ENCODE measurements at regions not wholly inside any gene's neighbourhood (a gene's known extent, or its start where the extent isn't known, plus 50 kb on each side); places are given as distances from the start of the nearest gene placed in this dataset.

- intact Hi-C loops (cut with DNase I, micrococcal nuclease), result no loop called here
- Mint-ChIP-seq H3K4me3 (no peak overlapping the region), H3K27ac (no peak overlapping the region), H3K9me3 (ENCODE audit: low read depth) (peaks cover 4% of the 10 kb centered on the region), H3K27me3 (no peaks in the 10 kb centered on the region), H3K36me3 (ENCODE audit: low read depth) (no peaks in the 10 kb centered on the region), H3K4me1 (peaks cover 4% of the 10 kb centered on the region)
- DNase-seq, result no peak
- no peak for ATAC-seq
- POLR2A ChIA-PET, result no interaction called here
- CTCF ChIA-PET, result no interaction called here
Measured at GRCh38 chr5:164746723-164747122, 1241.3 kb downstream of the MAT2B start.

DNA sequence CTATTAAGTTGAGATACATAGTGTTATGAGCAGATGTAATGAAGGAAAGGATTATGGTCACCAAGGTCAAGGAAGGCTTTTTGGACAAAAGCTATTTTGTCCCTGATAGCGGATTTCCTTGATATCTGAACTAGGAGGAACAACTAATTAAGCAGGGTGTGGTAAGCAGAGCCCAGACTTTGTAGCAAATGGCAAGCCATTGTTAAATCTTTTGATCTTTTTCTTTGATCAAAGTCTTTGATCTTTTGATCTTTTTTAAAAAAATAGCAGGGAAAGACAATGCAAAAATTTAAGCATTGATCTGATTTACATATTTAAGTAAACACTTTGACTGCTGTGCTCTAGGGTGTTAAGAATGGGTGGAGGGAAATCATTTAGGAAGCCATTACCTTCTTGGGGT, 1242.0 kb downstream of the MAT2B start:
- ChIA-PET POLR2A (no interaction called here), CTCF (no interaction called here)
- DNase-seq (no peak), ATAC-seq (no peak)
- intact Hi-C loops (cut with DNase I, micrococcal nuclease), result no loop called here
- Mint-ChIP-seq H3K4me3 (no peak overlapping the region), H3K27me3 (no peaks in the 10 kb centered on the region), H3K9me3 (ENCODE audit: low read depth) (peaks cover 4% of the 10 kb centered on the region), H3K36me3 (ENCODE audit: low read depth) (no peaks in the 10 kb centered on the region), H3K4me1 (peaks cover under 1% of the 10 kb centered on the region), H3K27ac (no peak overlapping the region)

DNA sequence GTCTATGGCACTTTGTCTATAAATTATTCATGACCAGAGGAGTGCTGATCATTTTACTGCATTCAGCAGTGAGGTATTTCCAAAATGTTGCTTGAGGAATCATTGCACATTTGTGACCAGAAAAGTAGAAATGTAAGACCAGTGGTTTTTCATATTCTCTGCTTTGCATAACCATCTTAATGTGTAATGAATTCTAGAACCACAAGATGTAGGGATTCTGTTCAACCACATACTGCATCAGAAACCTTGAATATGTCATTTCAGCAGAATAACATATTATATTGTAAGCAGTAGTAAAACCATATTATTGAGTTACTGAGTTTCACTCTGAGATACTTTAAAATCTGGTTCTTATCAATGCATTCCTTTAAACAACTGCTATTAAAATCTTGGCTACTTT, 1243.4 kb downstream of the MAT2B start:
- no peak overlapping the region for H3K4me3 Mint-ChIP-seq
- no peak for ATAC-seq
- no peak overlapping the region for H3K27ac Mint-ChIP-seq
- H3K36me3 Mint-ChIP-seq (ENCODE audit: low read depth), result no peaks in the 10 kb centered on the region
- H3K4me1 Mint-ChIP-seq, result no peaks in the 10 kb centered on the region
- ChIA-PET POLR2A (no interaction called here), CTCF (no interaction called here)
- no peak for DNase-seq
- peaks cover 4% of the 10 kb centered on the region for H3K9me3 Mint-ChIP-seq (ENCODE audit: low read depth)
- H3K27me3 Mint-ChIP-seq, result no peaks in the 10 kb centered on the region
- intact Hi-C loops (cut with DNase I, micrococcal nuclease), result no loop called here

DNA sequence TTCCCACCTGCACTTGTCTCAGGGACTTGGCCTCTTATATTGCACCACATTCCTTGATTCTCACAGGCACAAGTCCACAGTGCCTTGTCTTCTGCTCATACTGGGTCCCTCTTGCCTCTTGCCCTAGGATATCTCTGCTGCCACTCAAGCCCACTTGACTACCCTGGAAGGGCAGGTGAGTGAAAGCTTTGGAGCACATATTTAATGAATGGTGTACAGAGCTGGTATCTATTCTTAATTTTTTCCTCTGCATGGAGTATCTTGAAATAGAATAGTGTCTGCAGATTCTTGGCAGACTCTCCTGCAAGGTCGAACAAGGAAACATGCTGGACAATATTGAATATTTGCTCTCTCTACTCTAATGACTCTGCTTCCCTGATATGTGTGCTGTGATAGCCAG, 1248.0 kb downstream of the MAT2B start:
- ATAC-seq (no peak), DNase-seq (no peak)
- intact Hi-C loops (cut with DNase I, micrococcal nuclease), result no loop called here
- Mint-ChIP-seq H3K9me3 (ENCODE audit: low read depth) (no peaks in the 10 kb centered on the region), H3K4me3 (no peak overlapping the region), H3K4me1 (no peaks in the 10 kb centered on the region), H3K27me3 (no peaks in the 10 kb centered on the region), H3K36me3 (ENCODE audit: low read depth) (no peaks in the 10 kb centered on the region), H3K27ac (no peak overlapping the region)
- ChIA-PET CTCF (no interaction called here), POLR2A (no interaction called here)

DNA sequence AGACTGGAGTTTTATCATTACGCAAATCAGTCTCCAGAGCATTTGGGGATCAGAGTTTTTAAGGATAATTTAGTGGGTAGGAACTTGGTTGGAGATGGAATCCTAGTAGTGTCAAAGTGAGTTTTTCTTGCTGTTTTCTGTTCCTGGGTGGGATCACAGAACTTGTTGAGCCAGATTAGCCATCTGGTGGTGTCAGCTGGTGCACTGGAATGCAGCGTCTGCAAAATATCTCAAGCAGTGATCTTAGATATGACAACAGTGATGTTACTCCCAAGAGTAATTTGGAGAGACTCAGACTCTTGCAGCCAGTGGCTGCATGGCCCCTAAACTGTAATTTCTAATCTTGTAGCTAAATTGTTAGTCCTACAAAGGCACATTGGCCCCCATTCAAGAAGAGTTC, 1257.8 kb downstream of the MAT2B start:
- H3K27ac Mint-ChIP-seq, result no peak overlapping the region
- H3K9me3 Mint-ChIP-seq (ENCODE audit: low read depth), result peaks cover 5% of the 10 kb centered on the region
- POLR2A ChIA-PET, result no interaction called here
- H3K27me3 Mint-ChIP-seq, result no peaks in the 10 kb centered on the region
- H3K36me3 Mint-ChIP-seq (ENCODE audit: low read depth), result no peaks in the 10 kb centered on the region
- intact Hi-C loops (cut with DNase I, micrococcal nuclease), result no loop called here
- no peak overlapping the region for H3K4me3 Mint-ChIP-seq
- CTCF ChIA-PET, result no interaction called here
- DNase-seq, result no peak
- ATAC-seq, result no peak
- no peaks in the 10 kb centered on the region for H3K4me1 Mint-ChIP-seq

GRCh38 chr5:164772122-164772521, 1266.7 kb downstream of the MAT2B start:
- Mint-ChIP-seq H3K4me3 (no peak overlapping the region), H3K27me3 (no peaks in the 10 kb centered on the region), H3K4me1 (no peaks in the 10 kb centered on the region), H3K27ac (no peak overlapping the region), H3K36me3 (ENCODE audit: low read depth) (no peaks in the 10 kb centered on the region), H3K9me3 (ENCODE audit: low read depth) (no peaks in the 10 kb centered on the region)
- DNase-seq (no peak), ATAC-seq (no peak)
- ChIA-PET POLR2A (no interaction called here), CTCF (no interaction called here)
- intact Hi-C loops (cut with DNase I, micrococcal nuclease), result no loop called here

GRCh38 chr5:164784230-164784629, 1278.8 kb downstream of the MAT2B start:
- no peaks in the 10 kb centered on the region for H3K36me3 Mint-ChIP-seq (ENCODE audit: low read depth)
- CTCF ChIA-PET, result no interaction called here
- intact Hi-C loops (cut with DNase I, micrococcal nuclease), result no loop called here

DNA sequence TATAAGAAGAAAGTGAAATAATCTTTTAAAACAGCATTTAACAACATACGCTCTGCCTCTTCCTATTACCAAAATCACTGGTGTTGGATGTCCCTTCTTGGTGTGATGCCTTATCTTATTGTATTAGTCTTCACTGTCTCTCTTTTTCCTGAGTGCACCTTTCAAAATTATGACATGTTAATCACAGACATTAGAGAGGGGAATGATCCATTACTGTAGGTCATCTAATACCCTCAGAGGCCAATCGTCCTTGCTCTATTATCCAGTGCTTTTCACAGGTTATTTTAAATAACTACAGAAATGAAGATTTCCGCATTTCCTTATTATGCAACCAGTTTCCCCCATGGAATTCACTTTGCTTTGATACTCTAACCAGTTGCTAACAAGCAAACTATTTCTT, 1292.7 kb downstream of the MAT2B start:
- Mint-ChIP-seq H3K27me3 (no peaks in the 10 kb centered on the region), H3K4me1 (no peaks in the 10 kb centered on the region), H3K36me3 (ENCODE audit: low read depth) (no peaks in the 10 kb centered on the region), H3K4me3 (no peak overlapping the region), H3K9me3 (ENCODE audit: low read depth) (peaks cover 15% of the 10 kb centered on the region), H3K27ac (no peak overlapping the region)
- ChIA-PET CTCF (no interaction called here), POLR2A (no interaction called here)
- DNase-seq (no peak), ATAC-seq (no peak)
- intact Hi-C loops (cut with DNase I, micrococcal nuclease), result no loop called here

More at GRCh38 chr5:164784230-164784629, 1278.8 kb downstream of the MAT2B start:
- DNase-seq, result no peak
- no peak overlapping the region for H3K4me3 Mint-ChIP-seq
- no peaks in the 10 kb centered on the region for H3K4me1 Mint-ChIP-seq
- POLR2A ChIA-PET, result no interaction called here
- H3K27ac Mint-ChIP-seq, result no peak overlapping the region
- H3K27me3 Mint-ChIP-seq, result no peaks in the 10 kb centered on the region
- no peak for ATAC-seq
- H3K9me3 Mint-ChIP-seq (ENCODE audit: low read depth), result no peaks in the 10 kb centered on the region

DNA sequence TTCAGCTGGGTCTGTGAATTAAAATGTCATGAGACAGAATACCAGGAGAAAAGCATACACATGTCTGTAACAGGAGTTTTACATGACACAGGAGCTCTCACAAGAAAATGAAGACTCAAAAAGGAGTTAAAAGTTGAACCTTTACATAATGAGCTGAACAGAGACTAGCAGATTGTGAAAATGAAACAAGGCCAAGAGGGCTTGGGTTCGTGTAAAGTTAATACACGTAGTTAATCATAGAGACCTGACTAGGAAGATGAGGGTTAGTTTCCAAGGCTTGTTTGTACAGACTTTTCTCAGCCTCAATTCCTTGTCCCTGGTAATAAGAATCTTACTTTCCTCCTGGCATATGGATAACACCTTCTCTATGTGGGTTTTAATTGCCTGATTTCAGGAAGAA, 1294.0 kb downstream of the MAT2B start:
- H3K4me3 Mint-ChIP-seq, result no peak overlapping the region
- no peaks in the 10 kb centered on the region for H3K4me1 Mint-ChIP-seq
- ChIA-PET POLR2A (no interaction called here), CTCF (no interaction called here)
- H3K27me3 Mint-ChIP-seq, result no peaks in the 10 kb centered on the region
- intact Hi-C loops (cut with DNase I, micrococcal nuclease), result no loop called here
- H3K27ac Mint-ChIP-seq, result no peak overlapping the region
- H3K9me3 Mint-ChIP-seq (ENCODE audit: low read depth), result peaks cover 15% of the 10 kb centered on the region
- ATAC-seq (no peak), DNase-seq (no peak)
- no peaks in the 10 kb centered on the region for H3K36me3 Mint-ChIP-seq (ENCODE audit: low read depth)

- Mint-ChIP-seq H3K9me3 (ENCODE audit: low read depth) (peaks cover 13% of the 10 kb centered on the region), H3K36me3 (ENCODE audit: low read depth) (no peaks in the 10 kb centered on the region), H3K27me3 (no peaks in the 10 kb centered on the region), H3K4me1 (no peaks in the 10 kb centered on the region), H3K27ac (no peak overlapping the region), H3K4me3 (no peak overlapping the region)
- CTCF ChIA-PET, result no interaction called here
- ATAC-seq, result no peak
- no peak for DNase-seq
- intact Hi-C loops (cut with DNase I, micrococcal nuclease), result no loop called here
- POLR2A ChIA-PET, result no interaction called here
Measured at GRCh38 chr5:164801910-164802309, 1296.5 kb downstream of the MAT2B start.

GRCh38 chr5:164809821-164810220, 1304.4 kb downstream of the MAT2B start:
- no peaks in the 10 kb centered on the region for H3K27me3 Mint-ChIP-seq

GRCh38 chr5:164818445-164818844, 1313.0 kb downstream of the MAT2B start:
- Mint-ChIP-seq H3K9me3 (ENCODE audit: low read depth) (peaks cover 3% of the 10 kb centered on the region), H3K36me3 (ENCODE audit: low read depth) (no peaks in the 10 kb centered on the region), H3K4me1 (no peaks in the 10 kb centered on the region), H3K27ac (no peak overlapping the region), H3K4me3 (no peak overlapping the region), H3K27me3 (no peaks in the 10 kb centered on the region)
- intact Hi-C loops (cut with DNase I, micrococcal nuclease), result no loop called here
- DNase-seq, result no peak
- ATAC-seq, result no peak
- POLR2A ChIA-PET, result no interaction called here
- CTCF ChIA-PET, result no interaction called here

More at GRCh38 chr5:164809821-164810220, 1304.4 kb downstream of the MAT2B start:
- no peak for ATAC-seq
- H3K36me3 Mint-ChIP-seq (ENCODE audit: low read depth), result no peaks in the 10 kb centered on the region
- H3K27ac Mint-ChIP-seq, result no peak overlapping the region
- no peak for DNase-seq
- intact Hi-C loops (cut with DNase I, micrococcal nuclease), result no loop called here
- CTCF ChIA-PET, result interaction anchor here (0.7 kb wide), 1 partner anchor 31 kb away, joined by 3 read pairs; no protein-coding TSS in a partner anchor
- peaks cover 2% of the 10 kb centered on the region for H3K9me3 Mint-ChIP-seq (ENCODE audit: low read depth)
- no peak overlapping the region for H3K4me3 Mint-ChIP-seq
- POLR2A ChIA-PET, result no interaction called here
- H3K4me1 Mint-ChIP-seq, result no peaks in the 10 kb centered on the region

DNA sequence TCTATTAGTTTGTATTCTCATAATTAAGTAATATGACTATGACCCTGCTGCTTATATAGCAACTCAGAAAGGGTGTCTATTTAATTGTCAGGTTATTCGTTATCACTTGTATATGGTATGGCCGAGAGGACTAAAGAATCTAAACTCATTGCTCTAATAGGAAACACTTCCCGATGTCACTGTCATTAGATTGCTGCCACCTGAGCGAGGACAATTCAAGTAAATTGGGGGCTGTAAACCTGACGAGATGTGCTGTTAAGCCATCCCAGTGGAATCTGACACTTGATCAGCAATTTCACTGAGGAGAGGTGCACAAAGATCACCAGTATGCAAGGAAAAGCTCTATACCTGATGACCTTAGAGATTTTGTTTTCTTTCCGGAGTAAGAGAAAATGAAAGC, 1319.3 kb downstream of the MAT2B start:
- ChIA-PET CTCF (no interaction called here), POLR2A (no interaction called here)
- no peak for ATAC-seq
- H3K27ac Mint-ChIP-seq, result no peak overlapping the region
- peaks cover 3% of the 10 kb centered on the region for H3K9me3 Mint-ChIP-seq (ENCODE audit: low read depth)
- no peaks in the 10 kb centered on the region for H3K4me1 Mint-ChIP-seq
- H3K27me3 Mint-ChIP-seq, result no peaks in the 10 kb centered on the region
- H3K36me3 Mint-ChIP-seq (ENCODE audit: low read depth), result no peaks in the 10 kb centered on the region
- H3K4me3 Mint-ChIP-seq, result no peak overlapping the region
- intact Hi-C loops (cut with DNase I, micrococcal nuclease), result no loop called here
- DNase-seq, result no peak
